C1 segment of cervical spinal cord (tissue), 14 donors: ENCODE measurements at regions not wholly inside any gene's neighbourhood (a gene's known extent, or its start where the extent isn't known, plus 50 kb on each side); places are given as distances from the start of the nearest gene placed in this dataset.

ENCODE experiments used
- DNase-seq, 14 donors: peaks; one replicate each; lab custom pipeline; 2025; lab: John Stamatoyannopoulos, UW

- DNase-seq: no peak
Observed at GRCh38 chr1:68955424-68955823, 458.5 kb upstream of the DEPDC1 start.

GRCh38 chr1:68958958-68959357 is 462.1 kb upstream of the DEPDC1 start:
- no peak for DNase-seq

- no peak for DNase-seq
Observed at GRCh38 chr1:68959461-68960030, 462.7 kb upstream of the DEPDC1 start.

- no peak for DNase-seq
Observed at GRCh38 chr1:68961143-68961542, 464.3 kb upstream of the DEPDC1 start.

GRCh38 chr1:68963353-68963752 is 466.5 kb upstream of the DEPDC1 start:
- no peak for DNase-seq

GRCh38 chr1:68969441-68969840 is 472.6 kb upstream of the DEPDC1 start:
- no peak for DNase-seq

GRCh38 chr1:68970571-68970970 is 473.7 kb upstream of the DEPDC1 start:
- no peak for DNase-seq

- DNase-seq: no peak
Observed at GRCh38 chr1:68973459-68974244, 476.8 kb upstream of the DEPDC1 start.

GRCh38 chr1:68974447-68974846 is 477.6 kb upstream of the DEPDC1 start:
- DNase-seq: no peak

- no peak for DNase-seq
Observed at GRCh38 chr1:68975212-68975933, 478.5 kb upstream of the DEPDC1 start.

GRCh38 chr1:68976916-68977610 is 480.2 kb upstream of the DEPDC1 start:
- DNase-seq: no peak

GRCh38 chr1:68979891-68980290 is 483.0 kb upstream of the DEPDC1 start:
- no peak for DNase-seq

GRCh38 chr1:68984289-68984688 is 487.4 kb upstream of the DEPDC1 start:
- DNase-seq: no peak

GRCh38 chr1:68994096-68994495 is 497.2 kb upstream of the DEPDC1 start:
- no peak for DNase-seq

- DNase-seq: no peak
Observed at GRCh38 chr1:69016468-69016867, 519.6 kb upstream of the DEPDC1 start.

- no peak for DNase-seq
Observed at GRCh38 chr1:69029649-69030048, 532.8 kb upstream of the DEPDC1 start.

GRCh38 chr1:69038379-69038778 is 529.3 kb upstream of the LRRC7 start:
- DNase-seq: no peak

GRCh38 chr1:69045572-69045971 is 522.1 kb upstream of the LRRC7 start:
- DNase-seq: no peak

GRCh38 chr1:69055194-69055593 is 512.5 kb upstream of the LRRC7 start:
- DNase-seq: no peak

- DNase-seq: no peak
Observed at GRCh38 chr1:69058454-69058853, 509.3 kb upstream of the LRRC7 start.

GRCh38 chr1:69070660-69071373 is 496.9 kb upstream of the LRRC7 start:
- no peak for DNase-seq

GRCh38 chr1:69073176-69073575 is 494.5 kb upstream of the LRRC7 start:
- DNase-seq: no peak
